ENCODE measurements at regions not wholly inside any gene's neighbourhood (a gene's known extent, or its start where the extent isn't known, plus 50 kb on each side); places are given as distances from the start of the nearest gene placed in this dataset.

- DNase-seq (ENCODE audit: low spot score) (no peak), ATAC-seq (no peak), FAIRE-seq (no peak)
- Histone ChIP-seq H3K27ac (ENCODE audit: extremely low read length, insufficient read depth, low read length) (no peak overlapping the region), H3K36me3 (replicated peaks in 1 of 2; ENCODE audit: control insufficient read depth in 1 of 2, insufficient read depth in 2 of 2, low read length in 2 of 2) (no peaks in the 10 kb centered on the region), H3K9me3 (ENCODE audit: low read length) (no peaks in the 10 kb centered on the region), H3K4me1 (ENCODE audit: insufficient read depth, low read length) (no peaks in the 10 kb centered on the region), H3K79me2 (ENCODE audit: insufficient read depth, low read length) (no peaks in the 10 kb centered on the region), H4K20me1 (ENCODE audit: insufficient read depth, low read length) (no peaks in the 10 kb centered on the region), H2AFZ (ENCODE audit: low read length) (no peak overlapping the region), H3K27me3 (ENCODE audit: control insufficient read depth in 1 of 2, insufficient read depth in 2 of 2, low read length in 2 of 2) (0 out of 5 replicates have a peak, but pooled peaks cover 0 to 3% of the 10 kb centered on the region in 2 experiments), H3K9ac (ENCODE audit: insufficient read depth, low read depth, low read length) (no peak overlapping the region), H3K4me2 (ENCODE audit: low read depth, low read length) (no peak overlapping the region), H3K4me3 (replicated peaks in 1 of 3; ENCODE audit: insufficient read depth in 1 of 3, low read depth in 2 of 3, low read length in 3 of 3) (no peak overlapping the region)
- in situ Hi-C loops (cut with HindIII; ENCODE audit: extremely low pct_ligation_motif_present, low pct_unique_long_range_greater_than_20kb), result no loop called here
- WGBS (ENCODE audit: low lambda C conversion rate), result 0% methylated on average over 2 of the region's 2 CpGs
- ChIA-PET POLR2A (no interaction called here), CTCF (ENCODE audit: low intra/inter-chr PET ratio, low total read pairs) (no interaction called here)
- intact Hi-C loops (cut with micrococcal nuclease; ENCODE audit: unreplicated experiment), result no loop called here
- no TSS peak for BruUV-seq (replicated peaks)
- TF ChIP-seq PREB (CRISPR knock-in tag; IDR thresholded peaks at IDR 0.05), result no peak
- peak; percentile 86; the same call in 1 of the 2 replicates for TF ChIP-seq RBAK (CRISPR knock-in tag; IDR thresholded peaks at IDR 0.05)
- TF ChIP-seq TEAD2 (CRISPR knock-in tag; IDR thresholded peaks at IDR 0.05), result no peak
- no peak for TF ChIP-seq CTCF (CRISPR knock-in tag; IDR thresholded peaks at IDR 0.05)
- TF ChIP-seq ZNF12 (CRISPR knock-in tag; IDR thresholded peaks at IDR 0.05), result peak; percentile 88; the same call in 1 of the 2 replicates
- no peak for TF ChIP-seq NFE2 (CRISPR knock-in tag; IDR thresholded peaks at IDR 0.05)
These were observed 274.6 kb upstream of the DPP10 start for GRCh38 chr2:114167799-114168198.

- H3K27me3 ChIP-seq (ENCODE audit: control insufficient read depth in 1 of 2, insufficient read depth in 2 of 2, low read length in 2 of 2), result no peaks in the 10 kb centered on the region
- TF ChIP-seq MEIS1 (CRISPR knock-in tag; IDR thresholded peaks at IDR 0.05; ENCODE audit: borderline replicate concordance), result no peak
- TF ChIP-seq TAF1 (CRISPR knock-in tag; IDR thresholded peaks at IDR 0.05), result no peak
- peak; percentile 29; the same call in 1 of the 2 replicates for TF ChIP-seq CEBPB (IDR thresholded peaks at IDR 0.05; ENCODE audit: borderline replicate concordance, low read depth, low read length)
- no peak for TF ChIP-seq CEBPG (CRISPR knock-in tag; IDR thresholded peaks at IDR 0.05)
- TF ChIP-seq ZNF75D (CRISPR knock-in tag; IDR thresholded peaks at IDR 0.05; ENCODE audit: borderline replicate concordance), result no peak
- H3K36me3 ChIP-seq (replicated peaks in 1 of 2; ENCODE audit: control insufficient read depth in 1 of 2, insufficient read depth in 2 of 2, low read length in 2 of 2), result no peaks in the 10 kb centered on the region
- BruUV-seq (replicated peaks), result no TSS peak
- H4K20me1 ChIP-seq (ENCODE audit: insufficient read depth, low read length), result no peaks in the 10 kb centered on the region
- no peak for DNase-seq (ENCODE audit: low spot score)
- 7% methylated on average over 1 of the region's 1 CpG for WGBS (ENCODE audit: low lambda C conversion rate)
- in situ Hi-C loops (cut with HindIII; ENCODE audit: extremely low pct_ligation_motif_present, low pct_unique_long_range_greater_than_20kb), result no loop called here
- H3K4me1 ChIP-seq (ENCODE audit: insufficient read depth, low read length), result no peaks in the 10 kb centered on the region
- FAIRE-seq, result no peak
- H3K9ac ChIP-seq (ENCODE audit: insufficient read depth, low read depth, low read length), result no peak overlapping the region
- H3K4me2 ChIP-seq (ENCODE audit: low read depth, low read length), result no peak overlapping the region
- CTCF ChIA-PET (ENCODE audit: low intra/inter-chr PET ratio, low total read pairs), result no interaction called here
- H3K79me2 ChIP-seq (ENCODE audit: insufficient read depth, low read length), result no peaks in the 10 kb centered on the region
- POLR2A ChIA-PET, result no interaction called here
- ATAC-seq, result peak; percentile 48; the same call in 2 of the 3 replicates
- no peaks in the 10 kb centered on the region for H3K9me3 ChIP-seq (ENCODE audit: low read length)
- H2AFZ ChIP-seq (ENCODE audit: low read length), result no peak overlapping the region
- H3K27ac ChIP-seq (ENCODE audit: extremely low read length, insufficient read depth, low read length), result no peak overlapping the region
- intact Hi-C loops (cut with micrococcal nuclease; ENCODE audit: unreplicated experiment), result no loop called here
- H3K4me3 ChIP-seq (replicated peaks in 1 of 3; ENCODE audit: insufficient read depth in 1 of 3, low read depth in 2 of 3, low read length in 3 of 3), result no peak overlapping the region
These were observed 272.4 kb upstream of the DPP10 start for GRCh38 chr2:114170070-114170469.
